Ascending aorta (tissue), 2 donors: ENCODE measurements at regions not wholly inside any gene's neighbourhood (a gene's known extent, or its start where the extent isn't known, plus 50 kb on each side); places are given as distances from the start of the nearest gene placed in this dataset.
"Not testable (repeated sequence)": the region's sequence is repeated elsewhere in the genome, so short reads cannot be mapped to it uniquely, and the experiment has no call there.

Experiments used
- DNase-seq, 2 donors: peaks; one replicate each; pipeline ENCODE4 v3.0.0-alpha.2; 2019; ENCODE audit warnings: low spot score in 2 of 2
- H3K27ac ChIP-seq, 2 donors: fragments of 200-600 bp; sonication (generic); one replicate each; pipeline ENCODE4 v1.5.1; 2016 to 2017; ENCODE audit warnings: mild to moderate bottlenecking in 1 of 2
- H3K27me3 ChIP-seq: fragments of 200-600 bp; sonication (generic); one replicate; pipeline ENCODE4 v1.5.1; 2017
- H3K36me3 ChIP-seq, 2 donors: fragments of 200-600 bp; sonication (generic); one replicate each; pipeline ENCODE4 v1.5.1; 2016
- H3K4me1 ChIP-seq, 2 donors: fragments of 200-600 bp; sonication (generic); one replicate each; pipeline ENCODE4 v1.5.1; 2016 to 2017; ENCODE audit warnings: mild to moderate bottlenecking in 1 of 2
- H3K4me3 ChIP-seq, 2 donors: fragments of 200-600 bp; sonication (generic); one replicate each; pipeline ENCODE4 v1.5.1; 2016 to 2017; ENCODE audit warnings: mild to moderate bottlenecking in 1 of 2
- H3K9me3 ChIP-seq, 2 donors: fragments of 200-600 bp; sonication (generic); one replicate each; pipeline ENCODE4 v1.5.1; 2016
- CTCF ChIP-seq, 3 experiments: fragments of 200-600 bp in 2 of 3; fragments of 450-650 bp in 1 of 3; sonication (generic) in 2 of 3; IDR thresholded peaks; one replicate each; pipeline ENCODE4 v1.5.1; 2016 to 2019; ENCODE audit warnings: antibody characterized with exemption in 3 of 3, mild to moderate bottlenecking in 1 of 3, moderate library complexity in 1 of 3
- intact Hi-C: fragments of 100-400 bp; cut with DNase I; formaldehyde crosslinking; loops from one replicate; pipeline ENCODE4 v1.15.1; 2023

- TF ChIP-seq CTCF (IDR thresholded peaks at IDR 0.05): no peak
- DNase-seq: no peak
- no peak overlapping the region for H3K27ac ChIP-seq
- H3K36me3 ChIP-seq: no peaks in the 10 kb centered on the region
- no peaks in the 10 kb centered on the region for H3K27me3 ChIP-seq
- no peaks in the 10 kb centered on the region for H3K4me1 ChIP-seq
- intact Hi-C loops: no loop called here
- H3K4me3 ChIP-seq: no peak overlapping the region
- H3K9me3 ChIP-seq: no peaks in the 10 kb centered on the region
These were observed 1273.6 kb upstream of the SLC39A10 start for GRCh38 chr2:194383401-194383800.

- Histone ChIP-seq H3K9me3 (no peaks in the 10 kb centered on the region), H3K4me1 (no peaks in the 10 kb centered on the region), H3K27ac (no peak overlapping the region), H3K27me3 (no peaks in the 10 kb centered on the region), H3K4me3 (no peak overlapping the region), H3K36me3 (no peaks in the 10 kb centered on the region)
- TF ChIP-seq CTCF (IDR thresholded peaks at IDR 0.05): no peak
- intact Hi-C loops: no loop called here
- no peak for DNase-seq
These were observed 1274.8 kb upstream of the SLC39A10 start for GRCh38 chr2:194382221-194382620.

GRCh38 chr2:194380011-194380410 is 1277.0 kb upstream of the SLC39A10 start:
- H3K4me1 ChIP-seq: no peaks in the 10 kb centered on the region
- H3K36me3 ChIP-seq: no peaks in the 10 kb centered on the region
- H3K9me3 ChIP-seq: no peaks in the 10 kb centered on the region
- intact Hi-C loops: no loop called here
- H3K27me3 ChIP-seq: no peaks in the 10 kb centered on the region
- no peak for DNase-seq
- no peak for TF ChIP-seq CTCF (IDR thresholded peaks at IDR 0.05)
- no peak overlapping the region for H3K27ac ChIP-seq
- no peak overlapping the region for H3K4me3 ChIP-seq

- H3K36me3 ChIP-seq, H3K4me3 ChIP-seq, H3K27me3 ChIP-seq, H3K9me3 ChIP-seq, intact Hi-C loops, H3K4me1 ChIP-seq, DNase-seq, H3K27ac ChIP-seq: not testable (repeated sequence)
These were observed 1289.6 kb upstream of the SLC39A10 start for GRCh38 chr2:194367390-194367789.

GRCh38 chr2:194363878-194364277 is 1293.1 kb upstream of the SLC39A10 start:
- Histone ChIP-seq H3K27me3 (no peaks in the 10 kb centered on the region), H3K9me3 (no peaks in the 10 kb centered on the region), H3K27ac (no peak overlapping the region), H3K36me3 (no peaks in the 10 kb centered on the region), H3K4me1 (no peaks in the 10 kb centered on the region), H3K4me3 (no peak overlapping the region)
- no peak for TF ChIP-seq CTCF (IDR thresholded peaks at IDR 0.05)
- no peak for DNase-seq
- intact Hi-C loops: no loop called here

GRCh38 chr2:194363295-194363694 is 1293.7 kb upstream of the SLC39A10 start:
- intact Hi-C loops: no loop called here
- Histone ChIP-seq H3K4me3 (no peak overlapping the region), H3K4me1 (no peaks in the 10 kb centered on the region), H3K36me3 (no peaks in the 10 kb centered on the region), H3K27ac (no peak overlapping the region), H3K27me3 (no peaks in the 10 kb centered on the region), H3K9me3 (no peaks in the 10 kb centered on the region)
- TF ChIP-seq CTCF (IDR thresholded peaks at IDR 0.05): no peak
- DNase-seq: no peak
